GM12878 (cell line): ENCODE measurements at regions not wholly inside any gene's neighbourhood (a gene's known extent, or its start where the extent isn't known, plus 50 kb on each side); places are given as distances from the start of the nearest gene placed in this dataset.

Experiments used
- ATAC-seq: fragments of 200-7000 bp; cut with Tn5 transposase; 3 replicates; pipeline ENCODE4 v1.9.1; 2020; ENCODE audit warnings: mild to moderate bottlenecking, moderate library complexity
- BruUV-seq: library from RNA; stranded (reverse); fragments of 400-500 nt; replicated peaks from 2 replicates; lab custom pipeline; 2021; lab: Mats Ljungman, UMichigan
- CTCF ChIA-PET: fragments of 300-600 bp; sonication (Branson Sonifier 250); formaldehyde crosslinking; extraction: SDS; loops from one replicate; lab custom pipeline; 2021; ENCODE audit warnings: inconsistent platforms; lab: Yijun Ruan, JAX
- POLR2A ChIA-PET: fragments of 350-600 bp; formaldehyde crosslinking; extraction: SDS; loops from one replicate; lab custom pipeline; 2021; ENCODE audit warnings: inconsistent platforms; lab: Charles Lee
- RAD21 ChIA-PET: fragments of 300-600 bp; sonication (Branson Sonifier 250); formaldehyde crosslinking; loops from one replicate; lab custom pipeline; 2023; ENCODE audit warnings: antibody characterized with exemption; ENCODE audit not compliant: unreplicated experiment; lab: Charles Lee
- SMC1A ChIA-PET: fragments of 300-600 bp; sonication (Branson Sonifier 250); formaldehyde crosslinking; loops from one replicate; lab custom pipeline; 2023; ENCODE audit not compliant: unreplicated experiment, uncharacterized antibody; lab: Charles Lee
- DNase-seq: peaks from one replicate; pipeline ENCODE4 v3.0.0-alpha.2; 2011; ENCODE audit warnings: low read depth, low spot score
- FAIRE-seq: peaks from 3 replicates; lab custom pipeline; 2011; peaks lifted over from hg19 to GRCh38; lab: Jason Lieb, UNC
- H2AFZ ChIP-seq: 2 replicates; pipeline ENCODE4 v1.6.0; 2011; ENCODE audit warnings: low read depth, low read length, control low read depth; ENCODE audit not compliant: control insufficient read depth
- H3K27ac ChIP-seq: 2 replicates; pipeline ENCODE4 v1.5.1; 2011; ENCODE audit warnings: control low read depth; ENCODE audit not compliant: control insufficient read depth, insufficient read depth
- H3K27me3 ChIP-seq, 2 experiments: replicated peaks in 1 of 2; 2 replicates each; pipeline versions ENCODE4 v1.6.0 to v1.6.1; 2011; ENCODE audit warnings: low read length in 1 of 2; ENCODE audit not compliant: control insufficient read depth in 2 of 2, insufficient read depth in 2 of 2
- H3K36me3 ChIP-seq, 2 experiments: 2 replicates each; pipeline ENCODE4 v1.5.1; 2011; ENCODE audit warnings: low read length in 1 of 2; ENCODE audit not compliant: control insufficient read depth in 2 of 2, insufficient read depth in 2 of 2
- H3K4me1 ChIP-seq: 2 replicates; pipeline ENCODE4 v1.6.1; 2011; ENCODE audit warnings: mild to moderate bottlenecking, low read length, moderate library complexity, mixed read lengths; ENCODE audit not compliant: control insufficient read depth, insufficient read depth
- H3K4me2 ChIP-seq: 2 replicates; pipeline ENCODE4 v1.6.0; 2011; ENCODE audit warnings: control low read depth; ENCODE audit not compliant: control insufficient read depth, insufficient read depth
- H3K4me3 ChIP-seq: fragments of 200-600 bp; sonication (generic); 2 replicates; pipeline ENCODE4 v1.5.1; 2016
- H3K79me2 ChIP-seq: 2 replicates; pipeline ENCODE4 v1.6.0; 2011; ENCODE audit warnings: low read length; ENCODE audit not compliant: control insufficient read depth, insufficient read depth
- H3K9ac ChIP-seq: 2 replicates; pipeline ENCODE4 v1.8.0; 2011; ENCODE audit warnings: low read length, control low read depth, mixed read lengths; ENCODE audit not compliant: control insufficient read depth, insufficient read depth
- H3K9me3 ChIP-seq: replicated peaks from 3 replicates; pipeline ENCODE4 v1.5.1; 2011; ENCODE audit warnings: mild to moderate bottlenecking, low read length; ENCODE audit not compliant: control insufficient read depth, insufficient read depth
- H4K20me1 ChIP-seq: 2 replicates; pipeline ENCODE4 v1.6.0; 2011; ENCODE audit not compliant: control insufficient read depth, insufficient read depth
- CREM ChIP-seq: IDR thresholded peaks from 2 replicates; pipeline ENCODE4 v1.6.1; 2014; ENCODE audit warnings: antibody characterized with exemption, low read depth
- GATAD2B ChIP-seq: fragments of 450-650 bp; conservative IDR thresholded peaks from 2 replicates; pipeline ENCODE4 v1.6.1; 2017; ENCODE audit warnings: low read depth, mild to moderate bottlenecking, moderate library complexity
- HDAC2 ChIP-seq: fragments of 200-600 bp; sonication (generic); IDR thresholded peaks from 2 replicates; pipeline ENCODE4 v1.6.1; 2017
- ZNF217 ChIP-seq: fragments of 450-650 bp; IDR thresholded peaks from 2 replicates; pipeline ENCODE4 v1.6.1; 2017; ENCODE audit warnings: antibody characterized with exemption, mild to moderate bottlenecking
- WGBS: methylation state at CpG from one replicate; pipeline ENCODE4 v1.1.6; 2016; ENCODE audit warnings: low lambda C conversion rate; ENCODE audit not compliant: insufficient replicate concordance, insufficient coverage; ENCODE audit errors: missing lambda C conversion rate; 5-methylcytosine and 5-hydroxymethylcytosine counted together
- in situ Hi-C: fragments of 300-500 bp; cut with MboI; formaldehyde crosslinking; loops from 9 replicates; pipeline ENCODE4 v1.14.3; 2018; ENCODE audit warnings: mixed read lengths
- intact Hi-C: fragments of 100-400 bp; cut with micrococcal nuclease; formaldehyde crosslinking; loops from one replicate; pipeline ENCODE4 v1.14.2; 2022; ENCODE audit not compliant: unreplicated experiment
- TF ChIP-seq, protein P1 (sequence below): fragments of 450-650 bp; IDR thresholded peaks from 2 replicates; pipeline ENCODE4 v1.6.1; 2017; ENCODE audit warnings: mild to moderate bottlenecking
- TF ChIP-seq, protein P2 (sequence below): IDR thresholded peaks from 2 replicates; pipeline ENCODE4 v1.6.1; 2012; ENCODE audit warnings: low read depth, low read length, improper control_type of control experiment
- TF ChIP-seq, protein P3 (sequence below): fragments of 450-650 bp; IDR thresholded peaks from 2 replicates; pipeline ENCODE4 v1.6.1; 2016; ENCODE audit warnings: mild to moderate bottlenecking

DNA sequence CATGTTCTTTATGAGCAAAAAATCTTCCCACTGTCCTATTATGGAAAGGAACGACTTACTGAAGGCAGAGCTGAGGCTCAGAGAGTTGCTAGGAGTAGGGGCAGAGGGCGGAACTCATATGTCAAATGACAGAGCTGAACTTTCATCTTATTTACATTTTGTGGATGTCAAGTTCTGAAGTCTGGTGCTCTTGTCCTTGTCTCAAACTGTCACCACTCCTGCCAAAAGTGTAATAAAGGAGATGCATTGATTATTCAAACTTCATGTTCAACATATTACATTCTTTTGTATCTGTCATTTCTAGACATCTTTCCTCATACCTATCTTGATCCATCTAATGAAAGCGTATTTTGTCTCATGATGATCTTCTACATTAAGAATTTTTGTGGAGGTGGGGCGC lies 57.1 kb upstream of the C11orf87 start:
- BruUV-seq: no TSS peak
- H3K27me3 ChIP-seq: no peaks in the 10 kb centered on the region
- H3K4me2 ChIP-seq: no peak overlapping the region
- ATAC-seq (no peak), DNase-seq (no peak), FAIRE-seq (no peak)
- H3K27ac ChIP-seq: no peak overlapping the region
- H4K20me1 ChIP-seq: no peaks in the 10 kb centered on the region
- no peak overlapping the region for H3K4me3 ChIP-seq
- no peaks in the 10 kb centered on the region for H3K79me2 ChIP-seq
- H3K36me3 ChIP-seq: no peaks in the 10 kb centered on the region
- ChIA-PET CTCF (no interaction called here), RAD21 (no interaction called here), SMC1A (interaction anchor here (0.7 to 1.1 kb wide), 2 partner anchors 159 to 209 kb away, joined by 3 read pairs; no protein-coding TSS in a partner anchor), POLR2A (no interaction called here)
- H3K9ac ChIP-seq: no peak overlapping the region
- intact Hi-C loops (no loop called here), in situ Hi-C loops (no loop called here)
- TF ChIP-seq HDAC2 (no peak), ZNF217 (no peak), CREM (no peak), GATAD2B (no peak)
- TF ChIP-seq, protein P1, sequence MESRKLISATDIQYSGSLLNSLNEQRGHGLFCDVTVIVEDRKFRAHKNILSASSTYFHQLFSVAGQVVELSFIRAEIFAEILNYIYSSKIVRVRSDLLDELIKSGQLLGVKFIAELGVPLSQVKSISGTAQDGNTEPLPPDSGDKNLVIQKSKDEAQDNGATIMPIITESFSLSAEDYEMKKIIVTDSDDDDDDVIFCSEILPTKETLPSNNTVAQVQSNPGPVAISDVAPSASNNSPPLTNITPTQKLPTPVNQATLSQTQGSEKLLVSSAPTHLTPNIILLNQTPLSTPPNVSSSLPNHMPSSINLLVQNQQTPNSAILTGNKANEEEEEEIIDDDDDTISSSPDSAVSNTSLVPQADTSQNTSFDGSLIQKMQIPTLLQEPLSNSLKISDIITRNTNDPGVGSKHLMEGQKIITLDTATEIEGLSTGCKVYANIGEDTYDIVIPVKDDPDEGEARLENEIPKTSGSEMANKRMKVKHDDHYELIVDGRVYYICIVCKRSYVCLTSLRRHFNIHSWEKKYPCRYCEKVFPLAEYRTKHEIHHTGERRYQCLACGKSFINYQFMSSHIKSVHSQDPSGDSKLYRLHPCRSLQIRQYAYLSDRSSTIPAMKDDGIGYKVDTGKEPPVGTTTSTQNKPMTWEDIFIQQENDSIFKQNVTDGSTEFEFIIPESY: no peak
- TF ChIP-seq, protein P2, sequence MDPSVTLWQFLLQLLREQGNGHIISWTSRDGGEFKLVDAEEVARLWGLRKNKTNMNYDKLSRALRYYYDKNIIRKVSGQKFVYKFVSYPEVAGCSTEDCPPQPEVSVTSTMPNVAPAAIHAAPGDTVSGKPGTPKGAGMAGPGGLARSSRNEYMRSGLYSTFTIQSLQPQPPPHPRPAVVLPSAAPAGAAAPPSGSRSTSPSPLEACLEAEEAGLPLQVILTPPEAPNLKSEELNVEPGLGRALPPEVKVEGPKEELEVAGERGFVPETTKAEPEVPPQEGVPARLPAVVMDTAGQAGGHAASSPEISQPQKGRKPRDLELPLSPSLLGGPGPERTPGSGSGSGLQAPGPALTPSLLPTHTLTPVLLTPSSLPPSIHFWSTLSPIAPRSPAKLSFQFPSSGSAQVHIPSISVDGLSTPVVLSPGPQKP: no peak
- TF ChIP-seq, protein P3, sequence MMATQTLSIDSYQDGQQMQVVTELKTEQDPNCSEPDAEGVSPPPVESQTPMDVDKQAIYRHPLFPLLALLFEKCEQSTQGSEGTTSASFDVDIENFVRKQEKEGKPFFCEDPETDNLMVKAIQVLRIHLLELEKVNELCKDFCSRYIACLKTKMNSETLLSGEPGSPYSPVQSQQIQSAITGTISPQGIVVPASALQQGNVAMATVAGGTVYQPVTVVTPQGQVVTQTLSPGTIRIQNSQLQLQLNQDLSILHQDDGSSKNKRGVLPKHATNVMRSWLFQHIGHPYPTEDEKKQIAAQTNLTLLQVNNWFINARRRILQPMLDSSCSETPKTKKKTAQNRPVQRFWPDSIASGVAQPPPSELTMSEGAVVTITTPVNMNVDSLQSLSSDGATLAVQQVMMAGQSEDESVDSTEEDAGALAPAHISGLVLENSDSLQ: no peak
- H2AFZ ChIP-seq: no peak overlapping the region
- H3K4me1 ChIP-seq: no peaks in the 10 kb centered on the region
- no peaks in the 10 kb centered on the region for H3K9me3 ChIP-seq
- 33% methylated on average over 4 of the region's 4 CpGs for WGBS
